ENCODE measurements at regions not wholly inside any gene's neighbourhood (a gene's known extent, or its start where the extent isn't known, plus 50 kb on each side); places are given as distances from the start of the nearest gene placed in this dataset.

GRCh38 chr20:52820641-52821292 is 151.4 kb upstream of the TSHZ2 start:
- DNase-seq (ENCODE audit: low read depth in 2 of 2, low spot score in 1 of 2) = no peak

GRCh38 chr20:52818491-52818890 is 153.7 kb upstream of the TSHZ2 start:
- no peak for DNase-seq (ENCODE audit: low read depth in 2 of 2, low spot score in 1 of 2)

- DNase-seq (ENCODE audit: low read depth in 2 of 2, low spot score in 1 of 2) = no peak
These were observed 154.2 kb upstream of the TSHZ2 start for GRCh38 chr20:52817981-52818380.

- no peak for DNase-seq (ENCODE audit: low read depth in 2 of 2, low spot score in 1 of 2)
These were observed 154.6 kb upstream of the TSHZ2 start for GRCh38 chr20:52817511-52817910.

GRCh38 chr20:52814371-52814770 is 157.8 kb upstream of the TSHZ2 start:
- no peak for DNase-seq (ENCODE audit: low read depth in 2 of 2, low spot score in 1 of 2)

- no peak for DNase-seq (ENCODE audit: low read depth in 2 of 2, low spot score in 1 of 2)
These were observed 159.8 kb upstream of the TSHZ2 start for GRCh38 chr20:52812231-52812847.

GRCh38 chr20:52809003-52809402 is 163.2 kb upstream of the TSHZ2 start:
- no peak for DNase-seq (ENCODE audit: low read depth in 2 of 2, low spot score in 1 of 2)

GRCh38 chr20:52806918-52807317 is 165.2 kb upstream of the TSHZ2 start:
- DNase-seq (ENCODE audit: low read depth in 2 of 2, low spot score in 1 of 2) = no peak

- no peak for DNase-seq (ENCODE audit: low read depth in 2 of 2, low spot score in 1 of 2)
These were observed 166.3 kb upstream of the TSHZ2 start for GRCh38 chr20:52805843-52806242.

GRCh38 chr20:52805296-52805571 is 166.9 kb upstream of the TSHZ2 start:
- DNase-seq (ENCODE audit: low read depth in 2 of 2, low spot score in 1 of 2) = no peak

- no peak for DNase-seq (ENCODE audit: low read depth in 2 of 2, low spot score in 1 of 2)
These were observed 167.5 kb upstream of the TSHZ2 start for GRCh38 chr20:52804497-52805295.

GRCh38 chr20:52801628-52802006 is 170.5 kb upstream of the TSHZ2 start:
- no peak for DNase-seq (ENCODE audit: low read depth in 2 of 2, low spot score in 1 of 2)

GRCh38 chr20:52800734-52801627 is 171.2 kb upstream of the TSHZ2 start:
- DNase-seq (ENCODE audit: low read depth in 2 of 2, low spot score in 1 of 2) = no peak

- DNase-seq (ENCODE audit: low read depth in 2 of 2, low spot score in 1 of 2) = no peak
These were observed 173.0 kb upstream of the TSHZ2 start for GRCh38 chr20:52799130-52799529.

GRCh38 chr20:52798124-52798523 is 174.0 kb upstream of the TSHZ2 start:
- no peak for DNase-seq (ENCODE audit: low read depth in 2 of 2, low spot score in 1 of 2)

- DNase-seq (ENCODE audit: low read depth in 2 of 2, low spot score in 1 of 2) = no peak
These were observed 177.3 kb upstream of the TSHZ2 start for GRCh38 chr20:52794853-52795252.

- DNase-seq (ENCODE audit: low read depth in 2 of 2, low spot score in 1 of 2) = no peak
These were observed 178.7 kb upstream of the TSHZ2 start for GRCh38 chr20:52793339-52793963.

- no peak for DNase-seq (ENCODE audit: low read depth in 2 of 2, low spot score in 1 of 2)
These were observed 181.1 kb upstream of the TSHZ2 start for GRCh38 chr20:52791091-52791490.

GRCh38 chr20:52789716-52790115 is 182.4 kb upstream of the TSHZ2 start:
- DNase-seq (ENCODE audit: low read depth in 2 of 2, low spot score in 1 of 2) = no peak

- no peak for DNase-seq (ENCODE audit: low read depth in 2 of 2, low spot score in 1 of 2)
These were observed 184.2 kb upstream of the TSHZ2 start for GRCh38 chr20:52787962-52788361.

GRCh38 chr20:52787216-52787615 is 184.9 kb upstream of the TSHZ2 start:
- DNase-seq (ENCODE audit: low read depth in 2 of 2, low spot score in 1 of 2) = no peak
